Panc1 (cell line): ENCODE measurements at regions not wholly inside any gene's neighbourhood (a gene's known extent, or its start where the extent isn't known, plus 50 kb on each side); places are given as distances from the start of the nearest gene placed in this dataset.

Experiments
- ATAC-seq: fragments of 200-7000 bp; cut with Tn5 transposase; 2 replicates; pipeline ENCODE4 v1.9.1; 2020; ENCODE audit warnings: mild to moderate bottlenecking, moderate library complexity
- BruUV-seq: library from RNA; stranded (reverse); fragments of 400-500 nt; replicated peaks from 2 replicates; lab custom pipeline; 2021; lab: Mats Ljungman, UMichigan
- CTCF ChIA-PET: fragments of 300-600 bp; sonication (Branson Sonifier 250); formaldehyde crosslinking; loops from one replicate; lab custom pipeline; 2022; ENCODE audit warnings: antibody characterized with exemption; lab: Charles Lee
- POLR2A ChIA-PET: fragments of 300-600 bp; sonication (Branson Sonifier 250); formaldehyde crosslinking; loops from one replicate; lab custom pipeline; 2022; ENCODE audit warnings: antibody characterized with exemption; lab: Charles Lee
- DNase-seq: peaks from one replicate; pipeline ENCODE4 v3.0.0-alpha.2; 2010; ENCODE audit warnings: low read depth, low spot score
- H3K27ac ChIP-seq: 2 replicates; pipeline ENCODE4 v1.5.1; 2011; ENCODE audit warnings: mild to moderate bottlenecking, low read length, inconsistent platforms
- H3K27me3 ChIP-seq: fragments of 200-500 bp; sonication (Bioruptor generic); 2 replicates; pipeline ENCODE4 v1.6.0; 2014; ENCODE audit warnings: low read length, inconsistent platforms; ENCODE audit not compliant: control insufficient read depth, insufficient read depth
- H3K36me3 ChIP-seq: fragments of 200-500 bp; sonication (Bioruptor generic); 2 replicates; pipeline ENCODE4 v1.5.1; 2014; ENCODE audit warnings: inconsistent platforms, mild to moderate bottlenecking, low read length, moderate library complexity; ENCODE audit not compliant: control insufficient read depth, insufficient read depth
- H3K4me1 ChIP-seq: 2 replicates; pipeline ENCODE4 v1.5.1; 2011; ENCODE audit warnings: inconsistent platforms, mild to moderate bottlenecking, low read length, moderate library complexity; ENCODE audit not compliant: control insufficient read depth, insufficient read depth
- H3K4me3 ChIP-seq, 2 experiments: 2 replicates each; pipeline ENCODE4 v1.5.1; 2011 to 2012; ENCODE audit warnings: low read depth in 2 of 2, low read length in 2 of 2, mild to moderate bottlenecking in 2 of 2, inconsistent platforms in 1 of 2, moderate library complexity in 1 of 2
- H3K9me3 ChIP-seq: fragments of 200-500 bp; sonication (Bioruptor generic); 2 replicates; pipeline ENCODE4 v1.5.1; 2014; ENCODE audit warnings: low read depth, mild to moderate bottlenecking, inconsistent platforms, low read length, moderate library complexity; ENCODE audit not compliant: control insufficient read depth, insufficient read depth
- POLR2AphosphoS5 ChIP-seq: IDR thresholded peaks from 2 replicates; pipeline ENCODE4 v1.6.1; 2012; ENCODE audit warnings: mild to moderate bottlenecking, low read depth, low read length, moderate library complexity
- SIN3A ChIP-seq: IDR thresholded peaks from 2 replicates; pipeline ENCODE4 v1.6.1; 2012; ENCODE audit warnings: low read depth, mild to moderate bottlenecking, low read length, moderate library complexity, borderline replicate concordance; ENCODE audit not compliant: insufficient read depth
- TCF7L2 ChIP-seq: IDR thresholded peaks from 2 replicates; pipeline ENCODE4 v1.6.1; 2011; ENCODE audit warnings: mild to moderate bottlenecking, low read depth, low read length, inconsistent platforms
- in situ Hi-C: cut with HindIII; loops from 2 replicates; pipeline ENCODE4 v1.10.0; 2016; ENCODE audit warnings: low sequenced_read_pairs, low pct_unique_long_range_greater_than_20kb
- intact Hi-C: fragments of 100-400 bp; cut with micrococcal nuclease; formaldehyde crosslinking; loops from one replicate; pipeline ENCODE4 v1.10.0; 2022; ENCODE audit not compliant: unreplicated experiment
- TF ChIP-seq, protein P1 (sequence below), 2 experiments: IDR thresholded peaks; 2 replicates each; pipeline ENCODE4 v1.6.1; 2011 to 2012; ENCODE audit warnings: low read depth in 2 of 2, control low read depth in 1 of 2, low read length in 1 of 2, mild to moderate bottlenecking in 1 of 2, moderate library complexity in 1 of 2; ENCODE audit not compliant: insufficient read depth in 1 of 2
- TF ChIP-seq, protein P2 (sequence below): fragments of 450-650 bp; IDR thresholded peaks from 2 replicates; pipeline ENCODE4 v1.5.1; 2017; ENCODE audit warnings: mild to moderate bottlenecking

DNA sequence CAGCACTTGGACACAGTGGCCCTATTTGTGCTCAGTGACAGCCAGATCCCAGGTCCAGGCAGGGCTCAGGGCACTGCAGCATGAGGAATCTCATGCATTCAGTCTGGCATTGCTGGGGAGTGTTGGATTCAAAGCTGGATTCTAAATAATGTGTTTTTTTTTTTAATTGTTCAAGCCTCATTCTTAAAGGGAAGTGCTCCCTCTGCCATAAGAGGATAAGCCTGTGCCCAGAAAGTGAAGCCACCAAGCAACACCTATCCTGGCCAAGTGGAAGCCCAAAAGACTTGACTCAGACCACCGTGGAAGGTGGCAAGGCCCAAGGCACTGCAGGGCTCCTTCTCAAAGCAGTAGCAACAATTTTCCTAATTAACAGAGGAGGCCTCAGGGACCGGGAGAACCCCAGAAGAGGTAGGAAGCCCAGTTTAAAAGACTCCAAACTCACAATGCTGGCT, 135.6 kb downstream of the ACTL7B start:
- intact Hi-C loops = no loop called here
- no peak for ATAC-seq

DNA sequence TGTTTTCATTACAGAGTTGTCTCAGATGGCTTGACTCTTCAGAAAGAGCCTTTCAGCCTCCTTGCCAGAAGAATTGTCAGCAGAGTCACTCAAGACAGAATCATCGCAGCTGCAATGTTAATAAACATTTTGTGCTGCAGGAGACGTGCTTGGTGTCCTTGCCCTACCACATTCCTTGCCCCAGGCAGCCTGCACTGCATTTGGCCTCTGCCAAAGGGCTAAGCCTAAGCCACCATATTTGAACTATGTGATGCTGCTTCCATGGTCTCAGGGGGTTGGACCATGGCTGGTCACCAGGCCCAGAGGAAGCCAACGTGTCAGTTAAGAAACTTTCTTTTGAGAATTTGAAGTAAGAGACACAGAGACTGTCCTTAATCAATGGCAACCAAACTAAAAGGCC, 145.4 kb downstream of the ACTL7B start:
- intact Hi-C loops = no loop called here
- ATAC-seq (no peak), DNase-seq (no peak)
- Histone ChIP-seq H3K4me3 (no peak overlapping the region), H3K27ac (no peak overlapping the region), H3K36me3 (no peaks in the 10 kb centered on the region), H3K27me3 (no peaks in the 10 kb centered on the region), H3K4me1 (no peaks in the 10 kb centered on the region), H3K9me3 (no peaks in the 10 kb centered on the region)
- CTCF ChIA-PET = no interaction called here
- TF ChIP-seq POLR2AphosphoS5 (no peak), TCF7L2 (no peak)
- TF ChIP-seq, protein P1, sequence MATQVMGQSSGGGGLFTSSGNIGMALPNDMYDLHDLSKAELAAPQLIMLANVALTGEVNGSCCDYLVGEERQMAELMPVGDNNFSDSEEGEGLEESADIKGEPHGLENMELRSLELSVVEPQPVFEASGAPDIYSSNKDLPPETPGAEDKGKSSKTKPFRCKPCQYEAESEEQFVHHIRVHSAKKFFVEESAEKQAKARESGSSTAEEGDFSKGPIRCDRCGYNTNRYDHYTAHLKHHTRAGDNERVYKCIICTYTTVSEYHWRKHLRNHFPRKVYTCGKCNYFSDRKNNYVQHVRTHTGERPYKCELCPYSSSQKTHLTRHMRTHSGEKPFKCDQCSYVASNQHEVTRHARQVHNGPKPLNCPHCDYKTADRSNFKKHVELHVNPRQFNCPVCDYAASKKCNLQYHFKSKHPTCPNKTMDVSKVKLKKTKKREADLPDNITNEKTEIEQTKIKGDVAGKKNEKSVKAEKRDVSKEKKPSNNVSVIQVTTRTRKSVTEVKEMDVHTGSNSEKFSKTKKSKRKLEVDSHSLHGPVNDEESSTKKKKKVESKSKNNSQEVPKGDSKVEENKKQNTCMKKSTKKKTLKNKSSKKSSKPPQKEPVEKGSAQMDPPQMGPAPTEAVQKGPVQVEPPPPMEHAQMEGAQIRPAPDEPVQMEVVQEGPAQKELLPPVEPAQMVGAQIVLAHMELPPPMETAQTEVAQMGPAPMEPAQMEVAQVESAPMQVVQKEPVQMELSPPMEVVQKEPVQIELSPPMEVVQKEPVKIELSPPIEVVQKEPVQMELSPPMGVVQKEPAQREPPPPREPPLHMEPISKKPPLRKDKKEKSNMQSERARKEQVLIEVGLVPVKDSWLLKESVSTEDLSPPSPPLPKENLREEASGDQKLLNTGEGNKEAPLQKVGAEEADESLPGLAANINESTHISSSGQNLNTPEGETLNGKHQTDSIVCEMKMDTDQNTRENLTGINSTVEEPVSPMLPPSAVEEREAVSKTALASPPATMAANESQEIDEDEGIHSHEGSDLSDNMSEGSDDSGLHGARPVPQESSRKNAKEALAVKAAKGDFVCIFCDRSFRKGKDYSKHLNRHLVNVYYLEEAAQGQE (IDR thresholded peaks at IDR 0.05; ENCODE audit: insufficient read depth in 1 of 2, low read depth in 2 of 2, low read length in 1 of 2) = no peak
- TF ChIP-seq, protein P2, sequence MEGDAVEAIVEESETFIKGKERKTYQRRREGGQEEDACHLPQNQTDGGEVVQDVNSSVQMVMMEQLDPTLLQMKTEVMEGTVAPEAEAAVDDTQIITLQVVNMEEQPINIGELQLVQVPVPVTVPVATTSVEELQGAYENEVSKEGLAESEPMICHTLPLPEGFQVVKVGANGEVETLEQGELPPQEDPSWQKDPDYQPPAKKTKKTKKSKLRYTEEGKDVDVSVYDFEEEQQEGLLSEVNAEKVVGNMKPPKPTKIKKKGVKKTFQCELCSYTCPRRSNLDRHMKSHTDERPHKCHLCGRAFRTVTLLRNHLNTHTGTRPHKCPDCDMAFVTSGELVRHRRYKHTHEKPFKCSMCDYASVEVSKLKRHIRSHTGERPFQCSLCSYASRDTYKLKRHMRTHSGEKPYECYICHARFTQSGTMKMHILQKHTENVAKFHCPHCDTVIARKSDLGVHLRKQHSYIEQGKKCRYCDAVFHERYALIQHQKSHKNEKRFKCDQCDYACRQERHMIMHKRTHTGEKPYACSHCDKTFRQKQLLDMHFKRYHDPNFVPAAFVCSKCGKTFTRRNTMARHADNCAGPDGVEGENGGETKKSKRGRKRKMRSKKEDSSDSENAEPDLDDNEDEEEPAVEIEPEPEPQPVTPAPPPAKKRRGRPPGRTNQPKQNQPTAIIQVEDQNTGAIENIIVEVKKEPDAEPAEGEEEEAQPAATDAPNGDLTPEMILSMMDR = no peak
- in situ Hi-C loops = no loop called here
- POLR2A ChIA-PET = no interaction called here
- BruUV-seq = no TSS peak

More for the DNA sequence above, 135.6 kb downstream of the ACTL7B start:
- Histone ChIP-seq H3K9me3 (no peaks in the 10 kb centered on the region), H3K27me3 (no peaks in the 10 kb centered on the region), H3K4me1 (no peaks in the 10 kb centered on the region), H3K27ac (no peak overlapping the region), H3K4me3 (no peak overlapping the region), H3K36me3 (no peaks in the 10 kb centered on the region)
- BruUV-seq = no TSS peak
- TF ChIP-seq, protein P2 = no peak
- TF ChIP-seq TCF7L2 = no peak
- TF ChIP-seq SIN3A = no peak
- TF ChIP-seq, protein P1 (IDR thresholded peaks at IDR 0.05; ENCODE audit: insufficient read depth in 1 of 2, low read depth in 2 of 2, low read length in 1 of 2) = no peak
- no peak for TF ChIP-seq POLR2AphosphoS5
- ChIA-PET POLR2A (no interaction called here), CTCF (no interaction called here)
- in situ Hi-C loops = no loop called here
- DNase-seq = no peak
